T-cell (primary cell): ENCODE measurements at regions not wholly inside any gene's neighbourhood (a gene's known extent, or its start where the extent isn't known, plus 50 kb on each side); places are given as distances from the start of the nearest gene placed in this dataset.

ENCODE experiments used
- ATAC-seq, 4 experiments: fragments of 200-7000 bp in 3 of 4; fragments of 150-1000 bp in 1 of 4; cut with Tn5 transposase; replicated peaks in 1 of 4; 1 replicate in 3 of 4; 2 replicates in 1 of 4; pipeline ENCODE4 v1.10.0; 2021; ENCODE audit warnings: moderate library complexity in 3 of 4, mild to moderate bottlenecking in 2 of 4, moderate number of reproducible peaks in 1 of 4
- CTCF ChIA-PET, 2 donors: fragments of 300-600 bp; sonication (Branson Sonifier 250); formaldehyde crosslinking; loops; one replicate each; lab custom pipeline; 2022; ENCODE audit warnings: antibody characterized with exemption in 2 of 2; lab: Charles Lee
- POLR2A ChIA-PET, 2 donors: fragments of 300-600 bp; sonication (Branson Sonifier 250); formaldehyde crosslinking; loops; one replicate each; lab custom pipeline; 2022; ENCODE audit warnings: antibody characterized with exemption in 2 of 2; lab: Charles Lee
- DNase-seq, 35 experiments: peaks; one replicate each; pipeline versions ENCODE4 v3.0.0 to v3.0.0-alpha.2; 2013 to 2023
- H3K27ac ChIP-seq: one replicate; pipeline ENCODE4 v1.5.1; 2013; ENCODE audit warnings: low read length
- H3K27me3 ChIP-seq, 2 experiments: replicated peaks in 1 of 2; 1 replicate in 1 of 2; 2 replicates in 1 of 2; pipeline versions ENCODE4 v1.6.1 to v1.7.0; 2013; ENCODE audit warnings: low read length in 1 of 2, mixed read lengths in 1 of 2; ENCODE audit not compliant: control insufficient read depth in 2 of 2, insufficient read depth in 2 of 2; ENCODE audit errors: extremely low read depth in 1 of 2
- H3K36me3 ChIP-seq, 2 donors: 1 replicate in 1 of 2; 2 replicates in 1 of 2; pipeline versions ENCODE4 v1.6.1 to v1.7.0; 2013; ENCODE audit warnings: low read length in 1 of 2; ENCODE audit not compliant: control insufficient read depth in 2 of 2, insufficient read depth in 1 of 2; ENCODE audit errors: extremely low read depth in 1 of 2
- H3K4me1 ChIP-seq, 2 experiments: 1 replicate in 1 of 2; 2 replicates in 1 of 2; pipeline versions ENCODE4 v1.6.1 to v1.7.0; 2013; ENCODE audit warnings: low read length in 2 of 2, mixed read lengths in 1 of 2; ENCODE audit not compliant: insufficient read depth in 2 of 2, control insufficient read depth in 1 of 2; ENCODE audit errors: extremely low read depth in 1 of 2
- H3K4me3 ChIP-seq, 2 donors: 1 replicate in 1 of 2; 2 replicates in 1 of 2; pipeline versions ENCODE4 v1.5.1 to v1.7.0; 2013; ENCODE audit warnings: mild to moderate bottlenecking in 2 of 2, low read length in 1 of 2, moderate library complexity in 1 of 2; ENCODE audit not compliant: control insufficient read depth in 1 of 2; ENCODE audit errors: extremely low read depth in 1 of 2
- H3K9me3 ChIP-seq: 2 replicates; pipeline ENCODE4 v1.7.0; 2013
- H3K27ac Mint-ChIP-seq, 2 donors: one replicate each; pipeline ENCODE4 v1.8.0; 2020 to 2021; ENCODE audit warnings: mild to moderate bottlenecking in 2 of 2, mixed read lengths in 2 of 2
- H3K27me3 Mint-ChIP-seq, 2 donors: one replicate each; pipeline ENCODE4 v1.8.0; 2021 to 2022; ENCODE audit warnings: mixed read lengths in 2 of 2
- H3K36me3 Mint-ChIP-seq: one replicate; pipeline ENCODE4 v1.8.0; 2021; ENCODE audit warnings: mixed read lengths
- H3K4me1 Mint-ChIP-seq, 3 donors: one replicate each; pipeline ENCODE4 v1.8.0; 2020 to 2022; ENCODE audit warnings: mixed read lengths in 3 of 3, mild to moderate bottlenecking in 1 of 3
- H3K4me3 Mint-ChIP-seq, 3 donors: one replicate each; pipeline ENCODE4 v1.8.0; 2020 to 2022; ENCODE audit warnings: mild to moderate bottlenecking in 3 of 3, mixed read lengths in 3 of 3, moderate library complexity in 3 of 3
- H3K9me3 Mint-ChIP-seq, 3 donors: one replicate each; pipeline ENCODE4 v1.8.0; 2020 to 2022; ENCODE audit warnings: mixed read lengths in 3 of 3
- WGBS: methylation state at CpG from one replicate; pipeline ENCODE4 v1.1.5; 2013; ENCODE audit warnings: missing lambda C conversion rate; ENCODE audit not compliant: insufficient coverage; 5-methylcytosine and 5-hydroxymethylcytosine counted together

DNA sequence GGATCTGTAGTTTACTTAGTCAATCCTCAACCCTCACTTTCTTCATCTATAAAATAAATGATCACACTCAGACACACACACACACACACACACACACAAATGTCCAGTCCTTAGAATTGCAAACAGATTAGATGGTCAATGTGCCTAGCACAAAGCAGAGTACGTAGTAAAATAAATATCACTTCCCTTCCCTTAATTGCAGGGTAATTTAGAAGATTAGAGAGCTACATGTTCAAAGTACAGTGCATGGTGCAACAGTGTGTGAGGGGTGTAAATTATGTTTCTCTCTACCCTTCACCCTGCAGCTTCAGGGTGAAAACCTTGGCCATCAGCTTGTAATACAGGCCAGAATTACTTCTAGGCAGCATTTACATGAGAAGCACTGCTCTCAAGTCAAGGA, 187.0 kb upstream of the GHITM start:
- Mint-ChIP-seq H3K27ac (no peak overlapping the region), H3K4me3 (no peak overlapping the region), H3K36me3 (no peaks in the 10 kb centered on the region), H3K9me3 (no peaks in the 10 kb centered on the region), H3K27me3 (peaks cover 6 to 12% of the 10 kb centered on the region in 2 donors), H3K4me1 (peaks cover 0 to 3% (median 0%) of the 10 kb centered on the region in 3 donors)
- ATAC-seq (no peak), DNase-seq (no peak)
- no peaks in the 10 kb centered on the region for H3K27me3 ChIP-seq
- no peak overlapping the region for H3K27ac ChIP-seq
- CTCF ChIA-PET = no interaction called here
- no peak overlapping the region for H3K4me3 ChIP-seq
- H3K36me3 ChIP-seq = no peaks in the 10 kb centered on the region
- H3K4me1 ChIP-seq = no peaks in the 10 kb centered on the region
- POLR2A ChIA-PET = no interaction called here
- WGBS = no CpG with 5 or more reads among the region's 1 CpG
- H3K9me3 ChIP-seq = no peaks in the 10 kb centered on the region

DNA sequence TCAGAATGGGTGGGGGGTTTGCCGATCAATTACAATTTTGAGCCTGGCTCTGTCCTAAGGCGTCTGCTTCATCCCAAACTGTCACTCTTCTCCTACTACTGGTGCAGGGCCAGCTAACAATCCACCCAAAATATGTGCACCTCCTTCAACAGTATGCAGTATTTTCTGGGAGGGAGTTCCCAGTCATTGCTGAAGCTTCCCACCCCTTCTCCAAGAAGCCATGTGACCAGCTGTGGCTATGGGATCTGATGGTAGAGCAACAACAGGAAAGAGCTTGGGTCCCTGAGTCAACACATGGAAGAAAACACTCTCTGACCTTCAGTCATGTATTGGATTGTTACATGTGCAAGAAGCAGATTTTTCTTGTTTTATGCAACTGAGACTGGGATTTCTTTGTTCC, 185.7 kb upstream of the GHITM start:
- Histone ChIP-seq H3K27me3 (no peaks in the 10 kb centered on the region), H3K4me1 (no peaks in the 10 kb centered on the region), H3K9me3 (no peaks in the 10 kb centered on the region), H3K4me3 (no peak overlapping the region), H3K27ac (no peak overlapping the region), H3K36me3 (no peaks in the 10 kb centered on the region)
- Mint-ChIP-seq H3K4me3 (no peak overlapping the region), H3K27ac (no peak overlapping the region), H3K9me3 (no peaks in the 10 kb centered on the region), H3K36me3 (no peaks in the 10 kb centered on the region), H3K27me3 (peaks cover 6 to 12% of the 10 kb centered on the region in 2 donors), H3K4me1 (peaks cover 0 to 3% (median 0%) of the 10 kb centered on the region in 3 donors)
- CTCF ChIA-PET = no interaction called here
- POLR2A ChIA-PET = no interaction called here
- DNase-seq (no peak), ATAC-seq (no peak)
- WGBS = no CpG with 5 or more reads among the region's 2 CpGs

DNA sequence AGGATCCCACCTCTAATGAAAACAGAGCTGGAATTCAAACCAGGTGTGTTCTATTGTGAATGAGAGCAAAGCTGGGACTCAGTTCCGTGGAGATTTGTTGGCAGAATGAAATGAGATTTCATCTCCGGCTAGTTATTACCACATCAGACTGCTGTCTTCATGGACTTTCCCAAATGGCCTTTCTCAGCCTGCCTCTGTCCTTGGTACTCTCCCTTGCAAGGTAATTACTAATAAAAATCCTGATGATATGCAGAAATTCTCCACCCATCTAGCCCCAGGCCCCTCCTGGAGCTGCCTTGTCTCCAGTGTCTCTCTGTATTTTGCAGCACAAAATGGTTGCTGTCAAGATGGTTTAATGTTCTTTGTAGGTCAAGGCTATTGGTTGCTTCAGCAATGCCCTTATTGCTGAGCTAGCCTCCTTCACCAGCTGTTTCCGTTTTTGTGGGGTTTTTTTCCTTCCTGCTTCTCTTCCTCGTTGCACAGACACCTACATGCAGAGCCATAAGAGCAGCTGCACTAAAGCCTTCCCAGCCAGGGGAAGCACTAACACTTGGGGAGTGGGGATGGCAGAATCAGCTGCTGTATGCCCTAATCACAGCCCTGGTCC, 185.0 kb upstream of the GHITM start:
- no peak overlapping the region for H3K27ac ChIP-seq
- Mint-ChIP-seq H3K36me3 (no peaks in the 10 kb centered on the region), H3K4me3 (no peak overlapping the region), H3K27ac (no peak overlapping the region), H3K27me3 (peaks cover 2 to 9% of the 10 kb centered on the region in 2 donors), H3K9me3 (no peaks in the 10 kb centered on the region), H3K4me1 (peaks cover 0 to 5% (median 0%) of the 10 kb centered on the region in 3 donors)
- POLR2A ChIA-PET = no interaction called here
- CTCF ChIA-PET = no interaction called here
- ATAC-seq = no peak
- 100% methylated on average over 1 of the region's 4 CpGs for WGBS
- no peaks in the 10 kb centered on the region for H3K9me3 ChIP-seq
- H3K4me1 ChIP-seq = peaks cover 0 to under 1% of the 10 kb centered on the region in 2 experiments
- no peaks in the 10 kb centered on the region for H3K27me3 ChIP-seq
- no peaks in the 10 kb centered on the region for H3K36me3 ChIP-seq
- H3K4me3 ChIP-seq = no peak overlapping the region
- DNase-seq = no peak

DNA sequence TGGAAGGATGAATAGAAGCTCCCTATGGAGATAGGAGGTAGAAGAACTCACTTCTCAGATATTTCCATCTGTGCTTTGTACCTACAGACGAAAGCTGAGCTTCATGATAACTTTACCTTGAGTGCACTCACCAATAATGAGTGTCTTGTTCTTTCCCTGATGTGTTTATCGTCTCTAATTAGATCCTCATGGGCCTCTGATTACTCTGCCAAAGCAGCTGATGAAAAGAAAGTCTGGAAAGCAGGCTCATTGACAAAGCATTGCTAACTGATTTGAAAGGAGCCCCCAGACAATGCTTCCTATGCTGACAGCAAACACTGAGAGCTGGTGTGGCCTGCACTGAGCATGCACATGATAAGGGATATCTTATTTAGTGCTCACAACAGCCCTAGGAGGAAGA, 183.9 kb upstream of the GHITM start:
- CTCF ChIA-PET = no interaction called here
- POLR2A ChIA-PET = no interaction called here
- H3K36me3 Mint-ChIP-seq = no peaks in the 10 kb centered on the region
- H3K4me3 Mint-ChIP-seq = no peak overlapping the region
- no peak for DNase-seq
- peaks cover 2 to 9% of the 10 kb centered on the region in 2 donors for H3K27me3 Mint-ChIP-seq
- Histone ChIP-seq H3K27me3 (no peaks in the 10 kb centered on the region), H3K9me3 (no peaks in the 10 kb centered on the region), H3K4me3 (no peak overlapping the region), H3K36me3 (no peaks in the 10 kb centered on the region), H3K4me1 (peaks cover 0 to 2% of the 10 kb centered on the region in 2 experiments), H3K27ac (no peak overlapping the region)
- no peak overlapping the region for H3K27ac Mint-ChIP-seq
- peaks cover 0 to 5% (median 0%) of the 10 kb centered on the region in 3 donors for H3K4me1 Mint-ChIP-seq
- no peaks in the 10 kb centered on the region for H3K9me3 Mint-ChIP-seq
- 80% methylated on average over 1 of the region's 2 CpGs for WGBS
- ATAC-seq = no peak

DNA sequence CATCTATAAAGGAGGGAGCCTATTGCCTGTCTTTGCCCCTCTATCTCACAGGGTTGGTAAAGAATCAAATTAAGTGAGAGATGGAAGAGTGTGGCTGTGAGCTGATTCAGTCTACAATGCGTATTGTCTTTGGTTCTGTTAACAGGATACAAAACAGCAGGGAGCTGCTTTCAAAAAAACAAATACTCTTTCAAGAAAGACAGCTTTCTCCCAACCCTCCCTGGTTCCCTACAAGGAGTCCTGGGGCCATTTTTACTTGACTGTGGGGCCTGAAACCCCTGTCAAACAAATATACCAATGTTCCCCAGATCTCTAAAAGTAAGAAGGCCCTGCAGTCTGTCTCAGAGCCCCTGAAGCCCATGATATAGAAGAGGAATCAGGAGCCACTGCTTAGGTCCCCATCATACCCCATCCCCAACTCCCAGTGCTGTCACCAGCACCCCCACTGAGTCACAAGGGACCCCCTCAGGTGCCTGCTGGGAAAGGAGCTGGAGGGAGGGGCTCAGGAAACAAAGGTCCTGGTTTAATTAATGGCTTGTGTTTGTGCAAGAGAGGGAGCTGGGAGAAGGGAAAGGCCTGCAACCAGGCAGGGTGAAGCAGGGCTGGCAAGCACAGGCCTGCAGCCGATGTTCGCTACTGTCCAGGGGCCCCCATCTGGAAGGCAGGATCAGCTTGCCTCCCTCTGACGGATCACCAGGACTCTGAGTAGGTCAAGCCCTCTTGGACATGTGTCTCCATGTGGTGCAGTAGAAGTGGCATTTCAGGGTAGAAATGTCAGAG, 182.0 kb upstream of the GHITM start:
- Mint-ChIP-seq H3K27me3 (peaks cover 2 to 9% of the 10 kb centered on the region in 2 donors), H3K9me3 (no peaks in the 10 kb centered on the region)
- 84% methylated on average over 3 of the region's 4 CpGs for WGBS

DNA sequence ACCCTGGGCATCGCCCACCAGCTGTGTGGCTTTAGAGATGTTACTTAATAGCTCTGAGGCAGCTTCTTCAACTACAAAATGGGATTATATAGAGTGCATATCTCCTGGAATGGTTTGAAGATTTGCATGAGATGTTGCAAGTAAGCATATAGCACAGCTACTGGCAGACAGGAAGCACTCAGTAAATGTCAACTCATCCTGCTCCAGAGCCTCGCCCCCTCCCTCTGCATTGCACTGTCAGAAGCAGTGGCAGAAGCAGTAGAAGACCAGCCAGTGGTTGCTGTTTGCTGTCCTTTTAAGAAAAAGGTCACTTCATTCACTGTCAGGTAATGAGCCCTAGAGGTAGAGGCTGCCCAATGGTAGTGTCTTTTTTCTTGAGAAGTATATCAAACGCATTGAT, 180.0 kb upstream of the GHITM start:
- H3K27me3 ChIP-seq = no peaks in the 10 kb centered on the region
- Mint-ChIP-seq H3K4me3 (no peak overlapping the region), H3K36me3 (no peaks in the 10 kb centered on the region), H3K27me3 (peaks cover 0 to 4% of the 10 kb centered on the region in 2 donors), H3K9me3 (no peaks in the 10 kb centered on the region), H3K27ac (no peak overlapping the region), H3K4me1 (peaks cover 0 to 5% (median 0%) of the 10 kb centered on the region in 3 donors)
- peaks cover 0 to 2% of the 10 kb centered on the region in 2 experiments for H3K4me1 ChIP-seq
- no peaks in the 10 kb centered on the region for H3K9me3 ChIP-seq
- ATAC-seq (no peak), DNase-seq (peak in 1 of 35 experiments; percentile 1)
- H3K27ac ChIP-seq = no peak overlapping the region
- ChIA-PET POLR2A (no interaction called here), CTCF (no interaction called here)
- H3K36me3 ChIP-seq = no peaks in the 10 kb centered on the region
- no peak overlapping the region for H3K4me3 ChIP-seq
- 53% methylated on average over 2 of the region's 3 CpGs for WGBS

More for the DNA sequence above, 182.0 kb upstream of the GHITM start:
- Mint-ChIP-seq H3K4me1 (peaks cover 0 to 5% (median 0%) of the 10 kb centered on the region in 3 donors), H3K4me3 (no peak overlapping the region), H3K27ac (no peak overlapping the region), H3K36me3 (no peaks in the 10 kb centered on the region)
- Histone ChIP-seq H3K27me3 (no peaks in the 10 kb centered on the region), H3K4me1 (peaks cover 0 to 2% of the 10 kb centered on the region in 2 experiments), H3K4me3 (no peak overlapping the region), H3K27ac (no peak overlapping the region), H3K9me3 (no peaks in the 10 kb centered on the region), H3K36me3 (no peaks in the 10 kb centered on the region)
- DNase-seq = no peak
- ChIA-PET POLR2A (no interaction called here), CTCF (no interaction called here)
- ATAC-seq = no peak
